ENCODE measurements at regions not wholly inside any gene's neighbourhood (a gene's known extent, or its start where the extent isn't known, plus 50 kb on each side); places are given as distances from the start of the nearest gene placed in this dataset.

GRCh38 chr2:120942658-120943057, 207.0 kb downstream of the GLI2 start:
- Histone ChIP-seq H3K36me3 (ENCODE audit: control insufficient read depth in 1 of 2, insufficient read depth in 2 of 2, low read length in 2 of 2) (no peaks in the 10 kb centered on the region), H3K4me1 (ENCODE audit: control insufficient read depth in 1 of 2, insufficient read depth in 2 of 2, low read length in 2 of 2) (peaks cover 3 to 16% of the 10 kb centered on the region in 2 experiments; a peak in 3 of 4 replicates), H3K9me2 (ENCODE audit: insufficient read depth) (no peaks in the 10 kb centered on the region), H3K4me2 (ENCODE audit: low read length) (no peak overlapping the region), H3K9me3 (ENCODE audit: control insufficient read depth in 1 of 2, insufficient read depth in 1 of 2, low read depth in 1 of 2, low read length in 2 of 2) (no peaks in the 10 kb centered on the region), H3K79me2 (ENCODE audit: insufficient read depth, low read length) (no peaks in the 10 kb centered on the region), H3K27ac (ENCODE audit: low read depth, low read length) (no peak overlapping the region), H3K9ac (ENCODE audit: low read length) (no peak overlapping the region), H3K4me3 (replicated peaks in 1 of 2; ENCODE audit: low read depth in 1 of 2, low read length in 2 of 2) (no peak overlapping the region), H3K27me3 (ENCODE audit: insufficient read depth, low read length) (peaks cover 2% of the 10 kb centered on the region; the same call in 1 of the 2 replicates), H2AFZ (ENCODE audit: low read depth, low read length, poor library complexity, severe bottlenecking) (no peak overlapping the region), H4K20me1 (ENCODE audit: insufficient read depth) (no peaks in the 10 kb centered on the region)
- BruUV-seq (replicated peaks): no TSS peak
- ATAC-seq (no peak), DNase-seq (ENCODE audit: low read depth, low spot score) (no peak)
- RAD21 ChIA-PET (ENCODE audit: low non-redundant PET in 1 of 2, low total read pairs in 2 of 2, uncharacterized antibody in 2 of 2, unreplicated experiment in 2 of 2): no interaction called here
- intact Hi-C loops (cut with micrococcal nuclease): no loop called here
- POLR2A ChIA-PET: no interaction called here
- CTCF ChIA-PET: no interaction called here
- TF ChIP-seq EGR1 (IDR thresholded peaks at IDR 0.05; ENCODE audit: low read depth) (no peak), SRF (IDR thresholded peaks at IDR 0.05; ENCODE audit: low read depth) (no peak), YY1 (IDR thresholded peaks at IDR 0.05; ENCODE audit: extremely low read depth, insufficient replicate concordance, low read depth, low read length) (no peak), REST (IDR thresholded peaks at IDR 0.05; ENCODE audit: low read depth) (no peak), SIN3A (IDR thresholded peaks at IDR 0.05; ENCODE audit: low read depth) (no peak), MAX (IDR thresholded peaks at IDR 0.05) (no peak), ELF1 (IDR thresholded peaks at IDR 0.05; ENCODE audit: borderline replicate concordance, low read depth) (no peak)
